HG03457 (cell line): ENCODE measurements at regions not wholly inside any gene's neighbourhood (a gene's known extent, or its start where the extent isn't known, plus 50 kb on each side); places are given as distances from the start of the nearest gene placed in this dataset.

Source experiments
- ATAC-seq: cut with Tn5 transposase; IDR thresholded peaks from one replicate; pipeline ENCODE4 v1.9.1; 2021; ENCODE audit warnings: moderate number of reproducible peaks; ENCODE audit not compliant: unreplicated experiment

DNA sequence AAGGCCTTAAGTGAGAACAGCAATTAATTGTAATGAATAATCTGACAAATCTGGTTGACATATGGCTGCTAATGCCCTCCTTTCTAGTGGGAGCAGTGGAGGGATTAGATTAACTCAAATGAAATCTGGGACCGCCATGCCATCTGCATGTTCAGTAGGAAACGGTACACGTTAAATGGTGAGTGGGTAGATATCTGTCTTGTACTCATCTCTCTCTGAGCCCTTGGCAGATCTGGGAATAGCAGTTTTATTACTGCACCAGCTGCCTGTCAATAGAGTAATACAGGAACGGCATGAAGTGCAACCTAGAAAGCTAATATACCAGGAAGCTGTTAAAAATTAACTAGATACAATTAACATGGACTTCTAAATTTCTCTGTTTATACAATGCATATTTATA, 258.8 kb downstream of the GPD2 start:
- ATAC-seq: no peak

DNA sequence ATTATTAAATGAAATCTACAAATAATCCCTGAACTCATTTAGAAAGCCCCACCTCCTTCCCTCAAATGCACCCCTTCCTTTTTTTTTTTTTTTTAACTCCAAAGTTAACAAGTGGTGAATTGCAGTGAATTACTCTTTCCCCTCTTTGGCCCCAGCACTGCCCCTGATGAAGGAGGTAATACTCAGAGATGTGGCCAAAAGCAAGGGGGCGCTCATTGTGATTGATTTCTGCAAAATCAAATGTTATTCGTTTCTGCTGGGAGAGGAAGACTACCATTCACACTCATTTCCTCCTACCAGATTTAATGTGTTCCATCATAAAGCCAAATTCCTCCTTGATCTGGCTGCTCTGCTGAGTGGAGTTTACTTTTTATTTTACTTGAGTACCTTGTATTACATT, 259.4 kb downstream of the GPD2 start:
- ATAC-seq: no peak

DNA sequence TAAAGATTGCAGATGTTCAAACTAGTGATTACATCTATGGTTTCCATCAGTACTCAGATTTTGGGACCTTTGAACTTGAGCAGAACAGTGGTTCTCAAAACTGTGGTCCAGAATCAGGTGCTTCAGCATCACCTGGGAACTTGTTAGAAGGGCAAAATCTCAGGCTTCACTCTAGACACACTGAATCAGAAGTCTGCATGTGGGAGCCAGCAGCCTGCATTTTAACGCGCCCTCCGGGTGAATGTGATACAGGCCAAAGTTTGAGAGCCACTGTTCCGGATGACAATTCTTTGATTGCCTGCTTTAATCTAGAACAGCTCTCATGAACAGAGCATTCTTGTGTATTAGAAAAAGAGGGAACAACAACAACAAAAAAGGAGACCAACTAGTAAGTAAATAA, 261.7 kb downstream of the GPD2 start:
- no peak for ATAC-seq

DNA sequence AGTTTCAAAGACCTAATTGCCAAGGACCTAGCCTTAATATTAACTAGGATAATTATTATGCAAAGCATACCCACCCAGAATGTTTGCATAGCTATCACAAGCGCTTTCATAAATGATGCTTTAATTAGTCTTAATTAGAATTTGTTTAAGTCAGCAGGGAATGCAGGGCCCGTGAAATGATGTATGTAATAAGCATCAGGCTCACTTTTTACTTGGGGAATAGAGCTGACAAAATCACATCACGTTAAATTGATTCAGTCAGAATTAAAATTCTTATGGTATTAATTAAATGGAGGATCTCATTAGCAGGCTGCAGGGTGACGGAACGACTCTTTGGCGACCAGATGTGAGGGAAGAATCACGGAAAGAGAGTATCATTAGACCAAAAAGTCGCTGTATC, 264.5 kb downstream of the GPD2 start:
- ATAC-seq: no peak

DNA sequence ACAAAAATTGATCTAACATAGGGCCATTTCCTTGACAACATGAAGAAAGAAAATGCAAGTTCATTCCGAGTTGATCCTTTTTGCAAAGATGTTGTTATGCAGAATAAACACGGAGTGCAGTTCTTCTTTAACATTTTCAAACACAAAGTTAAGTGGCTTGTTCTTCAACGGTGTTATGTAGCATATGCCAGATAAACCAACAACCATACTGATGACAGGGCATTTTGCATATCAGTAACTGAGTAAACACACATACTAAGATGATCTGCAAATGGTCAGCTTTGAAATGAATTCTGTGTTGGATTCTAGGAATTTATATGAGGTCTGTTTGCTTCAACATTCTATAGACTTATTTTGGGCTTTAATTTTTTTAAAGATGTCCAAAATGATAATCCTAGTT, 266.4 kb downstream of the GPD2 start:
- no peak for ATAC-seq

GRCh38 chr2:156703642-156704041, 267.5 kb downstream of the GPD2 start:
- no peak for ATAC-seq

DNA sequence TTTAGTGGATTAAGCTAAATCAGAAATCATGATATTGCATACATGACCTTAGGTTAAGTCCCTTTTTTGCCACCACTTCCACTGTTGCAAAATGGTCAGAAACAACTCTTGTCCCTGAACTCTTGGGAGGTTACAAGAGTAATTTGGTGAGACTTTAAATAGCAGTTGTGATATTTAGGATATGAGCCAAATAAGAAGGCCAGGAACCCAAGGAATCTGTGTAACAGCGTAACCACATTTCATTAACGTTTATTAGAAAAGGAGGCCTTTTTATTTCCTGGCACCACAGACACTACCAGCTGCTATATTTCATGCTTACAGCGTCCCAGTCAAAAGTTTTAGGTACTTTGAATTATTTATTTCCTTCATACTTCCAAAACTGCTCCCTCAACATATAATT, 268.0 kb downstream of the GPD2 start:
- ATAC-seq: no peak

- no peak for ATAC-seq
Observed at GRCh38 chr2:156704617-156705016, 268.4 kb downstream of the GPD2 start.

DNA sequence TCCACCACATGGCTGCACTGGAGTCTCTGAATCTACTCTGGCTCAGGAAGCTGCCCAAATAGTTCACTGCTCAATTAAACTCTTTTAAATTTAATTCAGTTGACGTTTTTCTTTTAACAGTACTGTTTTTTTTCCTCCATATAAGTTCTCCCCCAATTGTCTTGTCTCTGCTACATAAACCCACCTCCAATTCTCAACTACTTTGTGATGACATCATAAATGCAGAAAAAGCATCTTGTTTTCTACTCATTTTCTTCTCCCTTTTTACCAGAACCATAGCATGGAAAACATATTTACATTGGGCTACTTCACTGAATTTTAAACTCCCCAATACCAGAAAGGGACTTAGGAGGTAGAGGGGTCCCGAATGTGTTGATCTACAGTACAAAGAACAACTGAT, 270.4 kb downstream of the GPD2 start:
- ATAC-seq: no peak

DNA sequence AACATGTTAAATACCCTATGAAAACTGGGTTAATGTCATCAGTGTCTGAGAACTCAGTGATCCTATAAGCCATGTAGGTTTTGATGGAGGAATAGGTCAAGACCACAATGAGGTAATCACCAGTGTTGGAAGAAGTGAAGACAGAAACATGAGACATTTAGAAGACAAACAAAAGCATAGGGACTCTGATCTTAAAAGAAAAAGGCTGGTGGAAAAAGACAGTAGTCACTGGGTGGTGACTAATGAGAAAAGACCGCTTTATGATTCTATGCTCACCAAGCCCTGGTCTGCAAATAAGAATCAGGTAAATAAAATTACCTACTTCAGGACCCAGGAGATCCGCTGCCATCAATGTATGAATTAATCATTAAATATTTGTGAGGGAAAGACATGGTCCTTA, 271.9 kb downstream of the GPD2 start:
- ATAC-seq: no peak

DNA sequence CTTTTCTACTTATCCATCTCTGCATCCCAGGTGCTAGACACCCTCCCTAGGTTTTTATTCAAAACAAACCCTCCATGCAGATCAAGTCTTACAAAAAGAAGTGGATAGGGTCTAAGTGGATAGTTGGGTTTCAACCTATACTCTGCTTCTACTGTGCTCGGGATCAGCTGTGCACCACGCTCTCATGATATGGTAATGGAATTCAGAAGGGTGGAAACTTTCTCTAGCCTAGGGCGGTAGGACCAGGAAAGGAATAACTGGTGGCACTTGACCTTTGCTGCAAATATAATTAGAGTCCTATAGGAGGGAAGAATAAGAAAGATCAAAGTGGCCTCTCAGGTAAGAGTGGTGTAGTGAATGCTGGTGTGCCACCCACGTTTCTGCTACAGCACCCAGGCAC, 272.9 kb downstream of the GPD2 start:
- no peak for ATAC-seq

GRCh38 chr2:156719036-156719435, 282.9 kb downstream of the GPD2 start:
- ATAC-seq: no peak

DNA sequence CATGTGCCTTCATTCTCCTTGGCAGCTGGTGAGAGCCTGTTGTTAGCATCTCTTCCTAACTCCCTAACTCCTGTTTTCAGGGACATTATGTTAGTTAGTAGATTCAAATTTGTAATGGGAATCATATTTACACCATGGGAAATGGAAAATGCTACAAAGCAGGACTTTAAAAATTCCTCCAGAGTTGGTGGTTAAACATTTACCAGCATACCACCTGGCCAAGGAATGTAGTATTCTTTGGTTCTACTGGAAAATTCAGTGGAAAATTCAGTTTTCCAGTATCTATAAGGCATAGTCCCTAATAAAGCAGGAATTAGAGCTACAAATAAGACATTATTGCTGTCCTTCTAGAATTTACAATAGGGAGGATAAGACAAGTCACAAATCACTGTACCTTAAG, 291.7 kb downstream of the GPD2 start:
- no peak for ATAC-seq

DNA sequence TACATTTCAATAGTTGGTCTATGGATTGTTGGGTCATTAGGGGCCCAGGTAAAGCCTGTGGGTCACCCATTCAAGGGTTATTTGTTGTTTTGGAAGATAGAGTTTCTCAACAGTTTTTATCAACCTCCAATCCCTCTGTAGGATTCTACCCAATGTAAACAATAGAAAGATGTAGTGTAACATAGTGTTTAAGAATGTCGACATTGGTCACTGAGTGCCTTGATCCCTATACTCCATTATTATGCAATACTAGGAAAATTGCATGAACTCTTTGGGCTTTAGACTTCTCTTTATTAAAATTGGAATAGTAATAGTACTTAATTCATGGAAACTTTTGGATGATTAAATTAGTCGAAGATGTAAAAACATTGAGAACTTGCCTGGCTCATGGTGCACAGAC, 292.1 kb downstream of the GPD2 start:
- no peak for ATAC-seq

- ATAC-seq: no peak
Observed at GRCh38 chr2:156731506-156731905, 295.3 kb downstream of the GPD2 start.

- ATAC-seq: no peak
Observed at GRCh38 chr2:156736950-156737349, 300.8 kb downstream of the GPD2 start.

GRCh38 chr2:156739301-156739700, 303.1 kb downstream of the GPD2 start:
- ATAC-seq: no peak

- no peak for ATAC-seq
Observed at GRCh38 chr2:156745619-156746018, 309.4 kb downstream of the GPD2 start.

GRCh38 chr2:156748221-156748620, 312.0 kb downstream of the GPD2 start:
- no peak for ATAC-seq

GRCh38 chr2:156752042-156752441, 315.9 kb downstream of the GPD2 start:
- no peak for ATAC-seq

GRCh38 chr2:156753766-156754165, 317.6 kb downstream of the GPD2 start:
- no peak for ATAC-seq

- no peak for ATAC-seq
Observed at GRCh38 chr2:156756516-156756915, 320.3 kb downstream of the GPD2 start.

DNA sequence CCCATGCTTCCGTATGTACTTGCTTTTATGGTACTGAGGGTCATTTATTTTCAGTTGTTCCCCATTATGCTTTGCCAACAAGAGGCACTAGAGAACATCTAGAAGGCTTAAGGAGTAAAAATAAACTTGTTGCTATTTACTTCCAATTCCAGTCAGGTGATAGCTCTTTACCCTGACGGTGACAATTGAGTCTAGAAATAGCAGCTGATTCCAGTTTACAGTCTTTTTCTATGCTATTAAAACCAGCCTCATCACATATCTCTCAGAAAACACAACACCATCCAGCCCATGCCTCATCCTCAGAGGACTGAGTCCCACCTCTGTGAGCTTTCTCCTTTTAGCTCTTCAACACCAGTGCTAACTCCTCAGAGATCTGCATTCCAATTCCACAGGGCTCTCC, 327.0 kb downstream of the GPD2 start:
- ATAC-seq: no peak

DNA sequence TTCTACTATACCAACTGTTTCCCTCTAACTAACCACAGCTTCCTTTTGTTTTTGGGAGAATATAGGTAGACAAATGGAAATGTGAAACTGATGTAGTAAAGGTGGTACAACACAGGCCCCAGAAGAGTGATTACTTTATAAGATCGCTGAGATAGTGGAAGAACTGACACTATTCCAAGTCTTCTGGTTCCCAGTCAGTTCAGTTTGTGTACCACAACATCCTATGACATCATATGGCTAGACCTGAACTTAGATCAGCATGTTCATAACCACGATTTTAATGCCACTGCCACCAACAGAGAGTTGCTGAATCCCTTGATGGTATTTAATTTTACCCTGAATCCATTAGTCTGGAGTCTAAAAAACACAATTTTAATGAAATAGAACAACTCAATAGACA, 328.9 kb downstream of the GPD2 start:
- no peak for ATAC-seq
